ENCODE measurements at regions not wholly inside any gene's neighbourhood (a gene's known extent, or its start where the extent isn't known, plus 50 kb on each side); places are given as distances from the start of the nearest gene placed in this dataset.
"Not testable (repeated sequence)": the region's sequence is repeated elsewhere in the genome, so short reads cannot be mapped to it uniquely, and the experiment has no call there.

DNA sequence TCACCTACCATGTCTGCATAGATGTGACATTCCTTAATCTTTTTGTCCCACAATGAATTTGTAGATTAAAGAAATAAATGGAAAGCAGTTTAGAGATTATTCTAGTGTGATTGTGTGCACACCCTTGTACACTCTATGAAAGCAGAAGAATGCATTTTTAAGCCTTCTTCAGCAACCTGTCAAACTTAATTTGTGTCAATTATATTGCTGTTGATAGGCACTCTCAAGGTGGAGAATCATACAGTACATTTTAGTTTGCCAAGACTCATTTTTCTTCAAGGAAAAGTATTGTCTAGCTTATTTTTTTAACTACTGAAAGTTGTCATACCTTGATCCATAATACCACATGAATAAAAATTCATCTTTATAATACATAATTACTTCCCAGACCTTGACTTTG lies 1898.9 kb downstream of the OLFM4 start:
- no peak for DNase-seq

DNA sequence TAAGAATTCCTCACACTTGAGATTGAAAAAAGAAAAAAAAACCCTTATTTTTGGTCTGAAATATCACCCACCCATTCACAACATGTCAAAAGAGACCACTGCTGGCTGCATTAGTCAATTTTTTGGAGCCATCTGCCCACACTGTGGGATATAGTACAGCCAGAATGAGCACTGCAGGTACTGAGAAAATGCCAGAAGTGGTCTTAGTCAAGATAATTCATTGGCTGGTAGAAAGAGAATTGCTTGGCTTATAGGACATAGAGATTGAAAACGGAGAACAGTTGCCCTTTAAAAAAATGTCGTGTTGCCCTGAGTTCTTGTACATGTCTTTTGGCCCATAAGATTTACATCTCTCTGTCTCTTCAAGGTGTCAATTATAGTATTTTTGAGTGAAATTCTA lies 1899.5 kb downstream of the OLFM4 start:
- DNase-seq, result no peak

- no peak for DNase-seq
Observed at GRCh38 chr13:54934121-54934520, 1905.5 kb downstream of the OLFM4 start.

GRCh38 chr13:54945973-54946372 lies 1917.4 kb downstream of the OLFM4 start:
- DNase-seq, result no peak

- DNase-seq, result no peak
Observed at GRCh38 chr13:54949735-54950134, 1921.1 kb downstream of the OLFM4 start.

- DNase-seq, result no peak
Observed at GRCh38 chr13:54950546-54950945, 1921.9 kb downstream of the OLFM4 start.

- DNase-seq, result no peak
Observed at GRCh38 chr13:54953786-54954185, 1925.2 kb downstream of the OLFM4 start.

- no peak for DNase-seq
Observed at GRCh38 chr13:54958781-54959180, 1930.2 kb downstream of the OLFM4 start.

DNA sequence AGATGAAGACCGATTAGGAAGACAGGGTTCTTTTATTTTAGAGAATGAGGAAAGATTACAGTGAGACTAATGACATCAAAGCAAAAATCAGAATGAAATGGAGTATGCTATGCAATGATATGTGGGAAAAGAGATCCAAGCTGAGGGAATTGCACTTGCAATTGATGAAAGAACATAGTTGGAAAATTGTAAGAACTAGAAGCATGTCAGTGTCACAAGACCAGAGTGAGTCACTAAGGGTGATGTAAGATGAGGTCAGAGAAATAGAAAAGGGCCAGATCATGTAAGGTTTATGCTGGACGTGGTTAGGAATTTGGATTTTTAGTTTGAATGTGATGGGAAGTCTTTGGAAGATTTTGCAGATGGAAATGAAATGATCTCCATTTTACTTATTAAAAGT lies 1937.3 kb downstream of the OLFM4 start:
- DNase-seq, result no peak

- DNase-seq, result no peak
Observed at GRCh38 chr13:54972838-54973237, 1944.2 kb downstream of the OLFM4 start.

DNA sequence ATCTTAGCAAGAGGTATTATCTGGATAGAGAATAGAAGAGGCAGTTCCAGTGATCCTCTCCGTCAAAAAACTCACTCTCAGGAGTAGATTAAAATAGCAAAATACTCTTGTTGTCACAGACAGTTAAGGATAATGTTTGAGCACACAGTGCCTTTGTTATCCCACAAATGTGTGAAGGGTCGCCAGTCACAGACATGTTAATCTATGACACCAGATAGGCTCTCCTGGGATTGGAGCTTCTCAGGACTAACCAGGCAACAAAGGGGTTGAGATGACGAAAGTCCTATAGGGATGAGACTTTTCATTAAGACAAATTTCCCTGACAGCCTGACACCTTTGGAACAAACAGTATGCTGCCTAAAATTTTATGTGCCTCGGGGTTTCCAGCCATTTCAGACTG lies 1947.1 kb downstream of the OLFM4 start:
- DNase-seq, result no peak

GRCh38 chr13:54980651-54981050 lies 1952.0 kb downstream of the OLFM4 start:
- DNase-seq, result no peak

DNA sequence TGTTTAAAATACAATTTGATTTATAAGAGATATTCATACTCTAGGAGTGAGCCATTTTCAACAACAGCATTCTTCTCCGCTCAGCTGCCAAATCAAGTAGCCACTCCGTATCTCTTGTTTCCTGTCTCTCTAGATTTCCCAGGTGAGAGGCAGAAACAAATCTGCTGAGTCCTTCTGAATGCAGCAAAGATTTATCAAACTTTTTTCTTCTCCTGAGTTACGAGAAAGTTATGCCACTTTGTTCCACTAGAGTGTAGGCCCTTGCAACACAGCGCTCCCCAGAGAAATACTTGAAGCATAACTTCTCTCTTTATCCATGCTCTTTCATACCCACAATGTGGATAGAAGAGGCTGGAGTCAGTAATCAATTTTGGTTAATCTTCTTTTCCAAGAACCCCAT lies 1960.8 kb downstream of the OLFM4 start:
- no peak for DNase-seq

GRCh38 chr13:54999399-54999907 lies 1970.8 kb downstream of the OLFM4 start:
- DNase-seq, result no peak

GRCh38 chr13:55000043-55000442 lies 1971.4 kb downstream of the OLFM4 start:
- no peak for DNase-seq

DNA sequence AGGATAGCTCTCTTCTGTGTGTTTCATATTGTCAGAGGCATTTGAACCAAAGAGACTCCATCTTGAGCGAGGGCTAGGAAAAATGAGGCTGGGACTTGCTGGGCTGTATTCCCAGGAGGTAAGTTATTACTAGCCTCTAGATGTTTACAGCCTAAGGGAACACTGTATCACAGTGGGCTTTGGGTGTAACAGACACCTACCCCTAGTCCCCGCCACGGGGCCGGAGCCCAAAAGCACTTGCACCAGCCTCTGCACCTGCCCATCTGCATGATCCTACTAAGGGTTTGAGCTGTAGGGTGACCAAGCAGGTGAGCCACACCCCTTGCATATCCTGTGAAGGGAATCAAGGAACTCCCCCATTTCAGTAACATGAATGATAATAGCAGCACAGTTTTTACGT lies 1972.2 kb downstream of the OLFM4 start:
- DNase-seq, result no peak

GRCh38 chr13:55001881-55002280 lies 1973.3 kb downstream of the OLFM4 start:
- DNase-seq, result no peak

DNA sequence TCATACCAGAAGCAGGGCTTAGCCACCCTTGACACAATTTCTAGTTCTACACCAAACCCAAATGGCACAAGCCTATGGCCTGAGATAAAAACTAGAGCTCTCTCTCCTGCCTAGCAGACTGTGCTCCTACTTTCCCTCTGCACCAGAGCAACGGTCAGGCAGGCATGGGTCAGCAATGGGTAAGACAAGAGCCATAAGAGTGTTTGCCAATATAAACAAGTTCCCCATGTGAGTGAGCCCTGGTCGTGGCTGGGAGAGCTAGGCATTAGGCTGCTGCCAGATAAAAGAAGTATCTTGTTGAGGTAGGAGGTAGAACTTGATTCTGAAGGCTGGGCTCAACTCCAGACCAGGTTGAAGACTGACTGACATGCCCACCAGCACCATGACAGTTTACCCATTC lies 1979.1 kb downstream of the OLFM4 start:
- DNase-seq, result no peak

GRCh38 chr13:55013051-55013450 lies 1984.4 kb downstream of the OLFM4 start:
- DNase-seq, result no peak

- no peak for DNase-seq
Observed at GRCh38 chr13:55029280-55029679, 2000.7 kb downstream of the OLFM4 start.

- DNase-seq, result no peak
Observed at GRCh38 chr13:55038230-55038629, 2009.6 kb downstream of the OLFM4 start.

DNA sequence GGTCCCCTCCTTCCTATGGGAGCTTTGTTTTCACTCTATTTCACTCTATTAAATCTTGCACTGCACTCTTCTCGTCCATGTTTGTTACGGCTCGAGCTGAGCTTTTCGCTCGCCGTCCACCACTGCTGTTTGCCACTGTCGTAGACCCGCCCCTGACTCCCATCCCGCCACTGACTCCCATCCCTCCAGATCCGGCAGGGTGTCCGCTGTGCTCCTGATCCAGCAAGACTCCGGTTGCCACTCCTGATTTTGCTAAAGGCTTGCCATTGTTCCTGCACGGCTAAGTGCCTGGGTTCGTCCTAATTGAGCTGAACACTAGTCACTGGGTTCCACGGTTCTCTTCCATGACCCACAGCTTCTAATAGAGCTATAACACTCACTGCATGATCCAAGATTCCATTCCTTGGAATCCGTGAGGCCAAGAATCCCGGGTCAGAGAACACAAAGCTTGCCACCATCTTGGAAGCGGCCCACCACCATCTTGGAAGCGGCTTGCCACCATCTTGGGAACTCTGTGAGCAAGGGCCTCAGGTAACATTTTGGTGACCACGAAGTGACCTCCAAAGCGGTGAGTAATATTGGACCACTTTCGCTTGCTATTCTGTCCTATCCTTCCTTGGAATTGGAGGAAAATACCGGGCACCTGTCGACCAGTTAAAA lies 2025.4 kb downstream of the OLFM4 start:
- DNase-seq, result not testable (repeated sequence)

GRCh38 chr13:55055666-55056065 lies 2027.1 kb downstream of the OLFM4 start:
- DNase-seq, result not testable (repeated sequence)

DNA sequence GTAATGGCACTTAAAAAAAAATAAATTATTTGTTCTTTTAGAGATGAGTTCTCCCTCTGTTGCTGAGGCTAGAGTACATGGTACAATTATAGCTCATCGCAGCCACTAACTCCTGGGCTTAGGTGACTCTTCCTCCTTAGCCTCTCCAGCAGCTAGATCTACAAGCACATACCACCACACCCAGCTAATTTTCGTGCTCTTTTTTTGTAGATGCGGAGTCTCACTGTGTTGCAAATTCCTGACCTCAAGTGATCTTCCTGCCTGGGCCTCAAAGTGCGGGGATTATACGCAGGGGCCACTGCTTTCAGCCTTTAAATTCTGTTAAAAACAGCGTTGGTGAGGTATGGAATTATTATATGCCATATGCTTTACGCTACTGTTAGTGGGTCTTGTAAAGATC lies 2034.0 kb downstream of the OLFM4 start:
- DNase-seq, result no peak

GRCh38 chr13:55067946-55068345 lies 2039.3 kb downstream of the OLFM4 start:
- DNase-seq, result no peak

All from NCI-H1048 (cell line).